Testis (tissue), 2 donors: ENCODE measurements at regions not wholly inside any gene's neighbourhood (a gene's known extent, or its start where the extent isn't known, plus 50 kb on each side); places are given as distances from the start of the nearest gene placed in this dataset.

ENCODE experiments used
- DNase-seq: peaks from one replicate; pipeline ENCODE4 v3.0.0-alpha.2; 2019
- H3K27ac ChIP-seq, 2 donors: fragments of 200-600 bp; sonication (generic); one replicate each; pipeline ENCODE4 v1.5.1; 2019
- H3K27me3 ChIP-seq: fragments of 200-600 bp; sonication (generic); one replicate; pipeline ENCODE4 v1.5.1; 2019
- H3K36me3 ChIP-seq: fragments of 200-600 bp; sonication (generic); one replicate; pipeline ENCODE4 v1.5.1; 2017; ENCODE audit warnings: low read depth; ENCODE audit errors: missing control alignments
- H3K4me1 ChIP-seq: fragments of 200-600 bp; sonication (generic); one replicate; pipeline ENCODE4 v1.5.1; 2019
- H3K4me3 ChIP-seq, 2 donors: fragments of 200-600 bp; sonication (generic); one replicate each; pipeline ENCODE4 v1.5.1; 2017 to 2019
- H3K9me3 ChIP-seq: fragments of 200-600 bp; sonication (generic); one replicate; pipeline ENCODE4 v1.5.1; 2017
- CTCF ChIP-seq, 3 experiments: fragments of 450-650 bp in 2 of 3; fragments of 200-600 bp in 1 of 3; sonication (generic) in 1 of 3; IDR thresholded peaks; one replicate each; pipeline ENCODE4 v1.5.1; 2016 to 2019; ENCODE audit warnings: antibody characterized with exemption in 3 of 3, mild to moderate bottlenecking in 2 of 3, moderate library complexity in 1 of 3
- POLR2A ChIP-seq: fragments of 450-650 bp; IDR thresholded peaks from one replicate; pipeline ENCODE4 v1.6.1; 2017; ENCODE audit warnings: antibody characterized with exemption, mild to moderate bottlenecking, moderate library complexity
- WGBS, 2 donors: methylation state at CpG; one replicate each; pipeline ENCODE4 v1.1.5; 2018; 5-methylcytosine and 5-hydroxymethylcytosine counted together
- intact Hi-C: fragments of 100-400 bp; cut with DNase I; formaldehyde crosslinking; loops from one replicate; pipeline ENCODE4 v1.15.1; 2023; ENCODE audit warnings: low total_unique reads

GRCh38 chr2:241926541-241927311 is 57.2 kb downstream of the RTP5 start:
- no peak for TF ChIP-seq CTCF (IDR thresholded peaks at IDR 0.05)
- TF ChIP-seq POLR2A, result no peak
- intact Hi-C loops, result no loop called here
- WGBS, 2 donors, result 85 to 86% methylated on average over 32 of the region's 32 CpGs
- no peak for DNase-seq
- Histone ChIP-seq H3K27me3 (no peaks in the 10 kb centered on the region), H3K27ac (no peak overlapping the region), H3K9me3 (no peaks in the 10 kb centered on the region), H3K4me1 (no peaks in the 10 kb centered on the region), H3K4me3 (no peak overlapping the region), H3K36me3 (no peaks in the 10 kb centered on the region)

- Histone ChIP-seq H3K9me3 (no peaks in the 10 kb centered on the region), H3K27ac (no peak overlapping the region), H3K4me1 (peaks cover 15% of the 10 kb centered on the region), H3K4me3 (no peak overlapping the region), H3K36me3 (no peaks in the 10 kb centered on the region), H3K27me3 (no peaks in the 10 kb centered on the region)
- intact Hi-C loops, result no loop called here
- TF ChIP-seq CTCF (IDR thresholded peaks at IDR 0.05) (no peak), POLR2A (no peak)
- DNase-seq, result no peak
- WGBS, 2 donors, result 86 to 88% methylated on average over 22 of the region's 22 CpGs
Measured at GRCh38 chr2:241929551-241930490, 60.3 kb downstream of the RTP5 start.

GRCh38 chr2:241931084-241931975 is 61.8 kb downstream of the RTP5 start:
- Histone ChIP-seq H3K9me3 (no peaks in the 10 kb centered on the region), H3K27me3 (no peaks in the 10 kb centered on the region), H3K4me1 (peaks cover 15% of the 10 kb centered on the region), H3K36me3 (no peaks in the 10 kb centered on the region), H3K4me3 (no peak overlapping the region), H3K27ac (no peak overlapping the region)
- WGBS, 2 donors, result 91 to 92% methylated on average over 30 of the region's 30 CpGs
- no peak for TF ChIP-seq POLR2A
- no peak for TF ChIP-seq CTCF (IDR thresholded peaks at IDR 0.05)
- intact Hi-C loops, result no loop called here
- DNase-seq, result no peak

- TF ChIP-seq CTCF (IDR thresholded peaks at IDR 0.05) (no peak), POLR2A (no peak)
- Histone ChIP-seq H3K4me3 (no peak overlapping the region), H3K9me3 (no peaks in the 10 kb centered on the region), H3K27me3 (no peaks in the 10 kb centered on the region), H3K36me3 (no peaks in the 10 kb centered on the region), H3K27ac (peak overlapping the region; percentile 77 to 79), H3K4me1 (peaks cover 15% of the 10 kb centered on the region)
- 60 to 81% methylated on average over 8 to 30 of the region's 31 CpGs for WGBS, 2 donors
- DNase-seq, result no peak
- intact Hi-C loops, result no loop called here
Measured at GRCh38 chr2:241931976-241932898, 62.7 kb downstream of the RTP5 start.
